GM13976 (cell line): ENCODE measurements at regions not wholly inside any gene's neighbourhood (a gene's known extent, or its start where the extent isn't known, plus 50 kb on each side); places are given as distances from the start of the nearest gene placed in this dataset.
"Not testable (repeated sequence)": the region's sequence is repeated elsewhere in the genome, so short reads cannot be mapped to it uniquely, and the experiment has no call there.

Experiments used
- DNase-seq: peaks from one replicate; pipeline ENCODE4 v3.0.0; 2012; ENCODE audit warnings: low spot score
- in situ Hi-C: fragments of 300-500 bp; cut with MboI; formaldehyde crosslinking; loops from one replicate; pipeline ENCODE4 v1.12.0; 2022; ENCODE audit warnings: low sequenced_read_pairs, mixed read lengths, inconsistent platforms; ENCODE audit not compliant: unreplicated experiment
- TF ChIP-seq, protein P1 (sequence below): IDR thresholded peaks from 2 replicates; pipeline ENCODE4 v1.5.1; 2012; ENCODE audit warnings: borderline replicate concordance, mild to moderate bottlenecking; ENCODE audit not compliant: insufficient read depth; ENCODE audit errors: extremely low read depth, missing control alignments, control extremely low read depth

DNA sequence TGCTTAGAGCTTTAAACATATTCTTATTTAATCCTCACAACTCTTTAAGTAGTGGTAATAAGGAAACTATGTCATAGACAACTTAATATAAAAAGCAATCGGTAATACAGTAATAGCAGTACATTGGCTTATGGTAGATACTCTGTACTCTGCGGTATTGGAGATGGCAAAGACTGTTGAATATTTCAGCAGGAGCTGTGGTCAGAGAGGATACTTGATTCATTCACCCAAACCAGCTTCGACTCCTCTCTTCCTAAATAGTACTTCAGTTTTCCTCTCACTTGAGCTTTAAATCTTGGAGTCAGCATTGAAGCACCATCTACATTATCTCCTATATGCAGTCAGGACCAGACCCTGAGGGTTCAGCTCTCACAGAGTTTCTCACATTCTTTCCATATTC lies 169.3 kb downstream of the CYB561 start:
- in situ Hi-C loops, result no loop called here
- TF ChIP-seq, protein P1, sequence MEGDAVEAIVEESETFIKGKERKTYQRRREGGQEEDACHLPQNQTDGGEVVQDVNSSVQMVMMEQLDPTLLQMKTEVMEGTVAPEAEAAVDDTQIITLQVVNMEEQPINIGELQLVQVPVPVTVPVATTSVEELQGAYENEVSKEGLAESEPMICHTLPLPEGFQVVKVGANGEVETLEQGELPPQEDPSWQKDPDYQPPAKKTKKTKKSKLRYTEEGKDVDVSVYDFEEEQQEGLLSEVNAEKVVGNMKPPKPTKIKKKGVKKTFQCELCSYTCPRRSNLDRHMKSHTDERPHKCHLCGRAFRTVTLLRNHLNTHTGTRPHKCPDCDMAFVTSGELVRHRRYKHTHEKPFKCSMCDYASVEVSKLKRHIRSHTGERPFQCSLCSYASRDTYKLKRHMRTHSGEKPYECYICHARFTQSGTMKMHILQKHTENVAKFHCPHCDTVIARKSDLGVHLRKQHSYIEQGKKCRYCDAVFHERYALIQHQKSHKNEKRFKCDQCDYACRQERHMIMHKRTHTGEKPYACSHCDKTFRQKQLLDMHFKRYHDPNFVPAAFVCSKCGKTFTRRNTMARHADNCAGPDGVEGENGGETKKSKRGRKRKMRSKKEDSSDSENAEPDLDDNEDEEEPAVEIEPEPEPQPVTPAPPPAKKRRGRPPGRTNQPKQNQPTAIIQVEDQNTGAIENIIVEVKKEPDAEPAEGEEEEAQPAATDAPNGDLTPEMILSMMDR, result no peak
- DNase-seq, result no peak

DNA sequence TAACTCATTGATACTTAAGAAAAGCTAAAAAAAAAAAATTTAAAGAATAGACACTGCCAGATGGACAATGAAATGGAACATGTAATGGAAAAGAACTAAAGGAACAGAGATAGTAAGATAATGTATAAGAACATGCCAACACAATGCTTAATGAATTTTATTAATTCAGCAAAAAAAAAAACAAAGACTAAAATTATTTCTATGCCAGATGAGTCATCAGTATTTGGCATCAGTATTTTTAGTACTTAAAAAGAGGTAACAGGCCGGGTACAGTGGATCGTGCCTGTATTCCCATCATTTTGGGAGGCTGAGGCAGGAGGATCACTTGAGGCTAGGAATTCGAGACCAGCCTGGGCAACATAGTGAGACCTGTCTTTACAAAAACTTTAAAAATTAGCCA lies 168.5 kb downstream of the CYB561 start:
- no peak for DNase-seq

DNA sequence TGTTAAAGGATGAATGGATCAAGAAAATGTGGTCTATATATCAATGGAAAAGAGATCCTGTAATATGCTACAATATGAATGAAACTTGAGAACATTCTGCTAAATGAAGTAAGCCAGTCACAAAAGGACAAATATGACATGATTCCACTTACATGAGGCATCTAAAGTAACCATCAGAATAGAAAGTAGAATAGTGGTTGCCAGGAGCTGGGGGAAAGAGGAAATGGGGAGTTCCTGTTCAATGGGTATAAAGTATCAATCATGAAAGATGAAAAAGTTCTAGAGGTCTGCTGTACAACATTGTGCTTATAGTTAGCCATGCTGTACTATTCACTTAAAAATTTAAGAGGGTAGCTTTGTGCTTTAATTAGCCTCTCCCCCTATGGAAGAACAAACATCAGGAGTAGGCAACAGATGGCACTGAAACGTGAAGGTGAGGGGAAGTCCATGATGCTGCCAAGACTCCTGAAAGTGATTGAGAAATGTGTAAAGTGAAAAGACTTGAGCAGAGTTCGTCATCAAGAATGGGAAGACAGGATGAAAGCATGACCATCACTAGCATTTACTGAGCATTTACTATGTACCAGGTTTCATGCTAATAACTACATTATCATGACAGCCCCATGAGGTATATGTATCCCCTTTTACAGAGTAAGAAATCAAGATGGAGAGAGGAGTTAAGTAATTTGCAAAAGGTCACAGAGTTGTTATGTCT lies 167.2 kb downstream of the CYB561 start:
- no peak for DNase-seq
- TF ChIP-seq, protein P1, result no peak
- in situ Hi-C loops, result no loop called here

More for the DNA sequence above, 168.5 kb downstream of the CYB561 start:
- TF ChIP-seq, protein P1, result no peak
- in situ Hi-C loops, result no loop called here

DNA sequence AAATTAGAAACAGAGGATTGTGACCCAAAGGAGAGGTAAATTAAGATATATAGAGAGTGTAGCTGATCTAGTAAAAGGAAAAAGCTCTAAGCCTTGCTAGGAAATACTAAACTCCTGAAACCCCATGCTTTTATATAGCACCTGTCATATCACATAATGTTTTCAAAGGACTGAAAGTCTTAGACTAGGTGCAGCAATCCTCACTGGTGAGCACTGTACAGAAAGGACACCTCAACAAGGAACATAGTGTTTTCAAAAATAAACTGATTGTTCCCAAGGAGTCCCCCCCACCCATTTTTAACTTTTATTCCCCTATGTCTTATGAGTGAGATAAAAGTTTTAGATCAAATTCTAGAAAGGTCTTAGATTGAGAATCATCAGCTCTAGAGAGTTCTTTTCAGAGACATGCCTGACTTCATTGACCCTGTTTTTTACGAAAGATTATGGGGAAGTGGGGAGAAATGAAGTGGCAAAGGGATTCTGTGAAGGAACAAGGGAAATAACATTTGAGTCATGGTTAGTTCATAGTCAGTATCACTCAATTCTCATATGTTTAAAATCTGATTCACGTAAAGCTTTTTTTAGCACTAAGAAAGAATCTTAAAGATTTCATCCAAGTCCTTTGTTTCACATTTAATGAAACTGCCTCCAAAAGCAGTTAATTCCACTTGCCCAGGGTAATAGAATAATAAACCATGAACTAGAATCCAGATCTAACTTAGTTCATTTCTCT lies 166.4 kb downstream of the CYB561 start:
- TF ChIP-seq, protein P1, result no peak
- in situ Hi-C loops, result no loop called here
- no peak for DNase-seq

DNA sequence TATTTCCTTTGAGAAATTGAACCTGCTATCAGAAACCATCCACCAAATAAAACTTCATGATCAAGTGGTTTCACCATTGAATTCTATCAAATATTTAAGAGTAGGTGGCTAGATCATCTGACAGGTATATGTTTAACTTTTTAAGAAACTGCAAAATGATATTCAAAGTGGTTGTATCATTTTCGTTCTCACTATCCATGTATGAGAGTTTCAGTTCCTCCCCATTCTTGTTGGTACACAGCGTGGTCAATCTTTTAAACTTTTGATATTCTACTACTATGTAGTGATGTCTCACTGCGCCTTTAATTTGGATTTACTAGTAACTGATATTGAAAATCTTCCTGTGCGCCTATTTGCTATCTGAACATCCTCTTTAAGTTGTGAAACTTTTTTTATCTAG lies 163.7 kb downstream of the CYB561 start:
- no peak for DNase-seq
- in situ Hi-C loops, result no loop called here
- TF ChIP-seq, protein P1, result no peak

DNA sequence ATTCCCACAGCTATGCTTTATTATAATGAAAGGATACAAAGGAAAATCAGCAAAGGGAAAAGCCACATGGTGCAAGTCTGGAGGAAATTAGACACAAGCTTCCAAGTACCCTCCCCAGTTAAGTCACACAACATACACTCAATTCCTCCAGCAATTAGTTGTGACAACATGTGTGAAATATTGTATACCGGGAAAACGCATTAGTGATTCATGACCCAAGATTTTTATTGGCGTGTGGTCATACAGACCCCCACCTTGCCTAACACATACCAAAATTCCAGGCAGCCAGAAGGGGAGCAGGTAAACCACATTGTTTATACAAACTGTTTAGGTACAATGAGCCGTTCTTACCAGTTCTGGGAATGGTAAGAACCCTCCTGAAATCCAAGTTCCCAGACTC lies 160.6 kb downstream of the CYB561 start:
- in situ Hi-C loops, result no loop called here
- TF ChIP-seq, protein P1, result no peak
- no peak for DNase-seq

DNA sequence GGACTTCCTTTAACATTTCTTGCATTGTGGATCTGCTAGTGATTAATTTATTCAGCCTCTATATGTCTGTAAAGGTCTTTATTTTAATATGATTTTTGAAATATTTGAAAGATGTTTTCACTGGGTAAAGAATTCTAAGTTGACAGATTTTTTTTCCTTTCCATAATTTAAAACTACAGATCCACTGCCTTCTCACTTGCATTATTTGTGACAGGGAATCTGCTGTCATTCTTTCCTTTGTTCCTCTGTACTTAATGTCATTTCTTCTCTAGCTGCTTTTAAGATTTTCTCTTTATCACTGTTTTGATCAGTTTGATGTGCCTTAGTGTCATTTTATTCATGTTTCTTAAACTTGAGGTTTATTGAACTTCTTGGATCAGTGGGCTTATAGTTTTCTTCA lies 159.9 kb downstream of the CYB561 start:
- no peak for DNase-seq
- TF ChIP-seq, protein P1, result no peak
- in situ Hi-C loops, result no loop called here

DNA sequence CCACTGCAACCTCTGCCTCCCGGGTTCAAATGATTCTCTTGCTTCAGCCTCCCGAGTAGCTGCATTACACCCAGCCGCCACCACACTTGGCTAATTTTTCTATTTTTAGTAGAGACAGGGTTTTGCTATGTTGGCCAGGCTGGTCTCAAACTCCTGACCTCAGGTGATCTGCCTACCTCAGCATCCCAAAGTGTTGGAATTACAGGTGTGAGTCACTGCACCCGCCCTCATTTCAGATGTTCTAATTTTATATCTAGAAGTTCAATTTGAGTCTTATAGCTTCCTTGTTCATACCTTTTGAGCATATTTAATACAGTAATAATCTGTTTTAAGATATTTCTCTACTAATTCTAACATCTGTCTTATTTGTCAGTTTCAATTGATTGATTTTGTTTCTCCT lies 159.1 kb downstream of the CYB561 start:
- in situ Hi-C loops, result not testable (repeated sequence)

More for the DNA sequence above, 159.1 kb downstream of the CYB561 start:
- DNase-seq, result not testable (repeated sequence)
